ENCODE measurements at regions not wholly inside any gene's neighbourhood (a gene's known extent, or its start where the extent isn't known, plus 50 kb on each side); places are given as distances from the start of the nearest gene placed in this dataset.
"Not testable (repeated sequence)": the region's sequence is repeated elsewhere in the genome, so short reads cannot be mapped to it uniquely, and the experiment has no call there.

- no peak overlapping the region for H3K27ac Mint-ChIP-seq
- H3K4me3 Mint-ChIP-seq: no peak overlapping the region
- no peak for ATAC-seq
- DNase-seq: no peak
- H3K27me3 Mint-ChIP-seq: no peaks in the 10 kb centered on the region
- no peaks in the 10 kb centered on the region for H3K4me1 Mint-ChIP-seq
- H3K9me3 Mint-ChIP-seq: peaks cover 0 to 17% (median 0%) of the 10 kb centered on the region in 9 donors
- POLR2A ChIA-PET: no interaction called here
- no peaks in the 10 kb centered on the region for H3K36me3 Mint-ChIP-seq
Observed at GRCh38 chr3:103512595-103512994, 1077.8 kb downstream of the ZPLD1 start.

- Mint-ChIP-seq H3K27ac (no peak overlapping the region), H3K27me3 (no peaks in the 10 kb centered on the region), H3K36me3 (no peaks in the 10 kb centered on the region), H3K4me1 (no peaks in the 10 kb centered on the region), H3K4me3 (no peak overlapping the region), H3K9me3 (peaks cover 0 to 18% (median 0%) of the 10 kb centered on the region in 9 donors)
- POLR2A ChIA-PET: no interaction called here
- ATAC-seq (no peak), DNase-seq (no peak)
Observed at GRCh38 chr3:103513003-103513402, 1078.2 kb downstream of the ZPLD1 start.

GRCh38 chr3:103515116-103515515 is 1080.3 kb downstream of the ZPLD1 start:
- POLR2A ChIA-PET: no interaction called here
- ATAC-seq: no peak
- no peaks in the 10 kb centered on the region for H3K36me3 Mint-ChIP-seq
- no peaks in the 10 kb centered on the region for H3K27me3 Mint-ChIP-seq
- no peak overlapping the region for H3K4me3 Mint-ChIP-seq
- H3K4me1 Mint-ChIP-seq: no peaks in the 10 kb centered on the region
- H3K27ac Mint-ChIP-seq: no peak overlapping the region
- peaks cover 0 to 36% (median 2%) of the 10 kb centered on the region in 9 donors for H3K9me3 Mint-ChIP-seq
- DNase-seq: no peak

DNA sequence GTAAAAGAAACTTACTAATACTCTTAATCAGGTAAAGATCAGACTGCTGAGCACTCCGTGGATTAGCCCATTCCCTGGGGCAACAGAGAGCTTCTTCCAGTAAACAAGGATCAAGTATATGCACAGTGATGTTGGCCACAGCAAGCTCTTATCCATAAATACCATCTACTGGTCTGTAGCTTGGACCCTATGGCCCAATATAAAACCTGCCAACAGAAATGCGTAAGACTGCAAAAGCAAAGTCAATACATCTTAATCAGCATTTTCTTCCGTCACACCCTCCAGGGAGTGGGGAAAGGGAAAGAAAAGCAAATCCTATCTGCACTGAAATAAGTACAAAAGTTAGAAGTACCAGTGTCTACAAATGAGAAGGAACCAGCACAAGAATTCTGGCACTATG is 1082.1 kb downstream of the ZPLD1 start:
- H3K9me3 Mint-ChIP-seq: peaks cover 3 to 34% (median 12%) of the 10 kb centered on the region in 9 donors
- DNase-seq (no peak), ATAC-seq (no peak)
- H3K27me3 Mint-ChIP-seq: no peaks in the 10 kb centered on the region
- H3K4me1 Mint-ChIP-seq: no peaks in the 10 kb centered on the region
- H3K4me3 Mint-ChIP-seq: no peak overlapping the region
- H3K36me3 Mint-ChIP-seq: no peaks in the 10 kb centered on the region
- POLR2A ChIA-PET: no interaction called here
- no peak overlapping the region for H3K27ac Mint-ChIP-seq

- H3K4me3 Mint-ChIP-seq, H3K27ac Mint-ChIP-seq, H3K36me3 Mint-ChIP-seq, POLR2A ChIA-PET, DNase-seq, H3K4me1 Mint-ChIP-seq, ATAC-seq, H3K27me3 Mint-ChIP-seq: not testable (repeated sequence)
- H3K9me3 Mint-ChIP-seq: peaks cover 0 to 17% (median 0%) of the 10 kb centered on the region in 9 donors
Observed at GRCh38 chr3:103531327-103531726, 1096.5 kb downstream of the ZPLD1 start.

DNA sequence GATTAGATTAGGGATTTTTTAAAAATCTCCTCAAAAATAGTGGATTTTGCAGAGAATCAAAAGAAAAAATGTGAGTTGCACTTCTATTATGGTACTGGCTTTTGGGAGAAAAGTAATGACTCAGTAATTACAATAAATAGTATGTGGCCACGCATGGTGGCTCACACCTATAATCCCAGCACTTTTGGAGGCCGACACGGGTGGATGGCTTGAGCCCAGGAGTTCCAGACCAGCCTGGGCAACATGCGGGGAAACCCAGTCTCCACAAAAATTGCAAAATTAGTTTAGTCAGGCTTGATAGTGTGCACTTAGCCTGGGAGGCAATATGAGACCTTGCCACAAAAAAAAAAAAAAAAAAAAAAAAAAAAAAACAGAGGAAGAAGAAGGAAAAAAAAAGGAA is 1098.2 kb downstream of the ZPLD1 start:
- no peak for DNase-seq
- no peak overlapping the region for H3K27ac Mint-ChIP-seq
- no peaks in the 10 kb centered on the region for H3K4me1 Mint-ChIP-seq
- POLR2A ChIA-PET: no interaction called here
- no peaks in the 10 kb centered on the region for H3K36me3 Mint-ChIP-seq
- ATAC-seq: no peak
- H3K4me3 Mint-ChIP-seq: no peak overlapping the region
- no peaks in the 10 kb centered on the region for H3K27me3 Mint-ChIP-seq
- H3K9me3 Mint-ChIP-seq: peaks cover 0 to 17% (median 0%) of the 10 kb centered on the region in 9 donors

DNA sequence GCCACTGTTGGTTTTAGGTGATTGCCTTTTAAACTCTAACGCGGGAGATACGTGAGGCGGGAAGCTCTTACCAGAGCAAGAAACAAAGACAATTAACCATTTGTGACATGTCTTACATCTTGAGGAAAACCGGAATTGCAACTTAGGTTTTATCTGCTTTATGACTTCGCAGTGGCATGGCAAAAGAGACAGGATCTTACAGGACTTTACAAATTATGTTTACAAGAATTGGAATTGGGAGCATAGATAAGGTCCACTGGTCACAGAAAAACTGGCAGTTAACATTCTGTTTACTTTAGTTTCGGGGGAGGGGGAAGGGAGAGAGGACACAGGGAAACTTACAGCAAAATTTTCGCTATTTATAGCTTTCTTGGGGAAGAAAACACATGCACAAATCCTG is 1119.6 kb downstream of the ZPLD1 start:
- POLR2A ChIA-PET: no interaction called here
- Mint-ChIP-seq H3K27me3 (no peaks in the 10 kb centered on the region), H3K36me3 (no peaks in the 10 kb centered on the region), H3K9me3 (peaks cover 0 to 6% (median 2%) of the 10 kb centered on the region in 9 donors), H3K4me3 (no peak overlapping the region), H3K27ac (no peak overlapping the region), H3K4me1 (no peaks in the 10 kb centered on the region)
- ATAC-seq (no peak), DNase-seq (no peak)

- POLR2A ChIA-PET, H3K27ac Mint-ChIP-seq, H3K4me3 Mint-ChIP-seq, H3K4me1 Mint-ChIP-seq, H3K27me3 Mint-ChIP-seq, DNase-seq, ATAC-seq, H3K36me3 Mint-ChIP-seq: not testable (repeated sequence)
- peaks cover 0 to 24% (median 8%) of the 10 kb centered on the region in 9 donors for H3K9me3 Mint-ChIP-seq
Observed at GRCh38 chr3:103564116-103564515, 1129.3 kb downstream of the ZPLD1 start.

DNA sequence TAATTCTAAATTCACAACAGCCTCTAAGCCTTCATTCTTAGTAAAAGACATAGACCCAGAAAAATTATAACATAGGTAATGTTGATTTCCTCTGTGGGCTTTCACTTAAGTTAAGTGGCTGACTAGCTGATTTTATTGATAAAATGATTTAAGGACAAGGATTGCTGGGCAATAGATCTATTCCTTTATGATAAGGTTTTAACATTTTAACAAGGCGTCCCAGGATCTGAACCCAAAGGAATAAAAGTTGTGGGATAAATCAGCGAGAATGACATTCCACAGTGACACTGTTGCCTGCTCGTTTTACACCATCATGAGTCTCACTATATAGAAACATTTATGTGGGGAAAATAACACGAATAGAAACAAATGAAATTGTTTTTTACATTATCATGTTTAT is 1151.0 kb downstream of the ZPLD1 start:
- H3K4me3 Mint-ChIP-seq: no peak overlapping the region
- no peaks in the 10 kb centered on the region for H3K4me1 Mint-ChIP-seq
- H3K27ac Mint-ChIP-seq: no peak overlapping the region
- H3K27me3 Mint-ChIP-seq: no peaks in the 10 kb centered on the region
- DNase-seq (no peak), ATAC-seq (no peak)
- peaks cover 0 to 13% (median 0%) of the 10 kb centered on the region in 9 donors for H3K9me3 Mint-ChIP-seq
- POLR2A ChIA-PET: no interaction called here
- H3K36me3 Mint-ChIP-seq: no peaks in the 10 kb centered on the region

DNA sequence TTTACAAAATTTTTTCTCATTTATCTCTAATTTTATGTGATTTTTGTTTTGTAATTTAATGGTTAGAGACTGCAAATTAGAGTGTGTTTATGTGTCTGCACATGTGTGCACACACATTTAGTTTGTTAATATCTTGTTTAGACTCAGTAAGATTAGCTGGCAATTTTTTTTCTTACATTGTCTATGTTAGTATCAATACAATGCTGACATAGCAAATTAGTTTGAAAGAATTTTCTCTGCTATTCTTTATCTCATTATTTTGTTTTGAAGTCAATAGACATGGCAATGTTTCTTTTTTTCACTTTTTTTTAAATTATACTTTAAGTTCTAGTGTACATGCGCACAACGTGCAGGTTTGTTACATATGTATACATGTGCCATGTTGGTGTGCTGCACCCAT is 1155.0 kb downstream of the ZPLD1 start:
- Mint-ChIP-seq H3K9me3 (peaks cover 0 to 11% (median 0%) of the 10 kb centered on the region in 9 donors), H3K27me3 (no peaks in the 10 kb centered on the region), H3K27ac (no peak overlapping the region), H3K36me3 (no peaks in the 10 kb centered on the region), H3K4me3 (no peak overlapping the region), H3K4me1 (no peaks in the 10 kb centered on the region)
- POLR2A ChIA-PET: no interaction called here
- ATAC-seq (no peak), DNase-seq (no peak)

DNA sequence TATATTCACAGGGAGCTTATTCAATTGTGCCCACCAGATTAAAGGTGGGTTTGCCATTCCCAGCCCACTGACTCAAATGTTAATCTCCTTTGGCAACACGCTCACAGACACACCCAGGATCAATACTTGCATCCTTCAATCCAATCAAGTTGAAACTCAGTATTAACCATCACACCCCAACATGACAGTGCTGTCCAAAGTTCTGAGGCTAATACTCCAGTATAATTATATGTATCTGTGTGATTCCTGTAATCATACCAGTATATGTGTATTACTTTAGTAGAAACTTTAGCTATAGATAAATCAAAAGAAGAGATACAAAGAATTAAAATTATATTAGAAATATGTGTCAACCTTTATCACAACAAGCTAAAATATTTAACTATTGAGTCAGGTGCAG is 1166.0 kb downstream of the ZPLD1 start:
- POLR2A ChIA-PET: no interaction called here
- DNase-seq (no peak), ATAC-seq (no peak)
- Mint-ChIP-seq H3K4me1 (no peaks in the 10 kb centered on the region), H3K9me3 (peaks cover 0 to 12% (median 7%) of the 10 kb centered on the region in 9 donors), H3K4me3 (no peak overlapping the region), H3K36me3 (no peaks in the 10 kb centered on the region), H3K27ac (no peak overlapping the region), H3K27me3 (peaks cover 0 to 3% (median 0%) of the 10 kb centered on the region in 5 donors)

DNA sequence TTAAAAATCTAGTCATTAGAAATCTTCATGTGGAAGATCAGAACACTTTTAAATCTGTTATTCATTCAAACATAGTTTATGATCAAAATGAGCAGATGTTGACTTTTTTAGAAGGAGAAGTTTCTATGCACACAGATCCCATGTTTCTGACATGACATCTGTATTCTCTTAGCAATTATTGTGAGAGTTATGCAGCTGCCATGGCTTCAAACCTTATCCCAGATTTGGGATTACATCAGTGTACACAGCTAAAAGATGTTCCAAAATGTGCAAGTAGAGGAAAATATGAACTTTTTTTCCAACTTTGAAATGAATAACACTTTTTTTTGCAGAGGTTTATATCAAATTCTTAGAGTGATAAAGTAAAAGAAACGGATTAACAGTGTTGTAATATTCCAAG is 1166.9 kb downstream of the ZPLD1 start:
- Mint-ChIP-seq H3K9me3 (peaks cover 0 to 13% (median 5%) of the 10 kb centered on the region in 9 donors), H3K4me3 (no peak overlapping the region), H3K27me3 (peaks cover 0 to under 1% (median 0%) of the 10 kb centered on the region in 5 donors), H3K36me3 (no peaks in the 10 kb centered on the region), H3K27ac (no peak overlapping the region), H3K4me1 (no peaks in the 10 kb centered on the region)
- no peak for ATAC-seq
- POLR2A ChIA-PET: no interaction called here
- no peak for DNase-seq

GRCh38 chr3:103609472-103609871 is 1174.7 kb downstream of the ZPLD1 start:
- H3K27ac Mint-ChIP-seq: no peak overlapping the region
- peaks cover under 1 to 27% (median 5%) of the 10 kb centered on the region in 9 donors for H3K9me3 Mint-ChIP-seq
- no peaks in the 10 kb centered on the region for H3K36me3 Mint-ChIP-seq
- POLR2A ChIA-PET: no interaction called here
- no peak overlapping the region for H3K4me3 Mint-ChIP-seq
- no peaks in the 10 kb centered on the region for H3K4me1 Mint-ChIP-seq
- no peak for DNase-seq
- H3K27me3 Mint-ChIP-seq: no peaks in the 10 kb centered on the region
- ATAC-seq: no peak

GRCh38 chr3:103613397-103614156 is 1178.8 kb downstream of the ZPLD1 start:
- POLR2A ChIA-PET: no interaction called here
- DNase-seq: no peak
- ATAC-seq: no peak
- peaks cover 0 to 8% (median 2%) of the 10 kb centered on the region in 9 donors for H3K9me3 Mint-ChIP-seq
- no peaks in the 10 kb centered on the region for H3K4me1 Mint-ChIP-seq
- H3K36me3 Mint-ChIP-seq: no peaks in the 10 kb centered on the region
- H3K27me3 Mint-ChIP-seq: no peaks in the 10 kb centered on the region
- H3K27ac Mint-ChIP-seq: no peak overlapping the region
- no peak overlapping the region for H3K4me3 Mint-ChIP-seq
